ENCODE measurements at regions not wholly inside any gene's neighbourhood (a gene's known extent, or its start where the extent isn't known, plus 50 kb on each side); places are given as distances from the start of the nearest gene placed in this dataset.

DNA sequence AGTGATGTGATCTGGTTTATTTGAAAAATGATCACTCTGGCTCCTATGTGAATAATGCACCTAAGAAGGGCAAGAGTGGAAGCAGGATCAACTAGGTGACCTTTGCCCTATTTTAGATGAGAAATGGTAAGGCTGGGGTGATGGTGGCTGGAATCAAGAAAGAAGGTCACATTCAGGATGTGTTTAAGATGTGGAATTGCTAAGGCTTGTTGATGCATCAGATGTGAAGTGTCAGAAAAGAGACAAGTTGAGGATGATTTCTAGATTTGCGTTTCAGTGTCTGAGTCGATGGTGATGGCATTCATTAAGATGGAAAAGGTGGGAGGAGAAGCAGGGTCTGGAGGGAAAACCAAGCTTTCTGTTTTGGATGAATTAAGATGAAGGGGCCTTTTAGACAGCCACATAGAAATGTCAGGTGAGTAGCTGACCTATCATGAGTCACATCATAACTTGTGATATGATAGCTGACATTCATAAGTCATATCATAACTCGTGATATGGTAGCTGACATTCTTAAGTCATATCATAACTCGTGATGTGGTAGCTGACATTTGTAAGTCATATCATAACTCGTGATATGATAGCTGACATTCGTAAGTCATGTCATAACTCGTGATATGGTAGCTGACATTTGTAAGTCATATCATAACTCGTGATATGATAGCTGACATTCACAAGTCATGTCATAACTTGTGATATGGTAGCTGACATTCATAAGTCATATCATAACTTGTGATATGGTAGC, 101.2 kb upstream of the SEC11C start:
- peak; percentile 39 for DNase-seq

GRCh38 chr18:59039040-59039320, 100.7 kb upstream of the SEC11C start:
- peak; percentile 17 for DNase-seq

DNA sequence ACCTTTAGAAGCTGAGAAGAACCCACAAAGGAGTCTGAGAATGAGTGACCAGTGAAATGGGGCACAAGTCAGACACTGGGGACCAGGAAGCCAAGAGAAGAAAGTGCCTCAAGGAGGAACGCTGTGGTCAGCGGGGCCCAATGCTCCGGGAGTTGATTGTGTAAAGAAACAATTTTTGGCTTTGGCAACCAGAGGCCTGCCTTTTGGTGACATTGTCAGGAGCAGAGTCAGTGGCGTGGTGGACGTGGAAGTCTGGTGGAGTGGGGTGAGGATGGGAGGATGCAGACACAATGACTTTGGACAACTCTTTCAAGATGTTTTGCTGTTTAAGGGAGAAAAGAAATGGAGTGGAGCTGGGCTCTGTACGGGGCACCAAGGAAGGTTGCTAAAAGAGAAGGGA, 100.2 kb upstream of the SEC11C start:
- DNase-seq: no peak

DNA sequence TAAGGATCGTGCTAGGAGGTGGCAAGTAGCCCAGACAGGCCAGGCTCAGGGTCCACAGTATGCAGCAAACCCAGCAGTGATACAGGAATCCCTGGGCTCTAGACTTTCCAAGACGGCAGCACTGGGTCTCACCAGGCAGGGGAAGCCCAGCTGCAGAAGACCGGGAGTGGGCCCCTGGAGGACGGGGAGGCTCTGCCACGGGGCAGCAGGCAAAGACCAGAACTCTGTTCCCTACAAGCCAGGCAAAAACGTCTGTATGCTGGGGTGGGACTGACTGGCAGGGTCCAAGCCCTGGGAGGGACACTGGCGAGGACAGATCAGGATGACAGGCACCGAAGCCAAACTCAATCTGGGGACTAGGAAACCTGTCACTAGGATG, 98.9 kb upstream of the SEC11C start:
- DNase-seq: no peak

DNA sequence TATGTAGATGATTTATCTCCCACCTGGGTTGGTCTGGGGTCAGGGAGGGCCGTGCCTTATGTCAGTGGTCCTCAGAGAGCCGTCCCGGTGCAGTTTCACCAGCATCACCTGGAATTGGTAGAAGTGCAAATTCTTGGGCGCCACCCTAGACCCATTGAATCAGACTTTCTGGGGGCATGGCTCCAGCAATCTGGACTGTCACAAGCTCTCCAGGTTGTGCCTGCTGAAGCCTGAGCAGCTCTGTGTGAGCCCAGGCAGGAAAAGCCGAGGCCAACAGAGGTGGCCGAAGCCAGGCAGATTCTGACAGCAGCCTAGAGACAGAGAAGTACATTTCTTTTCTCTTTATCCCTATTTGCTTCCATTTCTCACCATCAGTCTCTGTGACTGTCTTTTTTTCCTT, 98.4 kb upstream of the SEC11C start:
- no peak for DNase-seq

GRCh38 chr18:59041819-59042815, 97.6 kb upstream of the SEC11C start:
- no peak for DNase-seq

DNA sequence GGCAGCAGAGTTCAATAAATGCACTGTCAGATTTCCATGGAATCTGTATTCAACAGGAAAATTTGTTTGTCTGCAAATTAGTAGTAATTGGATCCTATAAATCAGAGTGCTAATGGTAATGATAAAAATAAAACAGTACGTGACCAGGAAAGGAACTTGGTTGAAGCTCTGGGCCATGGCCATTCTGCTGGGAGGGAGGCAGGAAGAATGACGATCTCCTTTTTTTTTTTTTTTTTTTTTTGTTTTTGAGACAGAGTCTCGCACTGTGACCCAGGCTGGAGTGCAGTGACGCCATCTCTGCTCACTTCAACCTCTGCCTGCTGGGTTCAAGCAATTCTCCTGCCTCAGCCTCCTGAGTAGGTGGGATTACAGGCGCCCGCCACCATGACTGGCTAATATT, 94.8 kb upstream of the SEC11C start:
- DNase-seq: no peak

GRCh38 chr18:59047321-59048047, 92.2 kb upstream of the SEC11C start:
- no peak for DNase-seq

DNA sequence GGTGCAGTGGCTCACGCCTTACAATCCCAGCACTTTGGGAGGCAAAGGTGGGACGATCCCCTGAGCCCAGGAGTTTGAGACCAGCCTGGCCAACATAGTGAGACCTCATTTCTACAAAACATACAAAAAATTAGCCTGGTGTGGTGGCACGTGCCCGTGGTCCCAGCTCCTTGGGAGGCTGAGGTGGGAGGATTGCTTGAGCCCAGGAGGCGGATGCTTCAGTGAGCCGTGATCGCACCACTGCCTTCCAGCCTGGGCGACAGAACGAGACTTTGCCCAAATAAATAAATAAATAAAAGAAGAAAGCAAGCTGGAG, 91.7 kb upstream of the SEC11C start:
- no peak for DNase-seq

DNA sequence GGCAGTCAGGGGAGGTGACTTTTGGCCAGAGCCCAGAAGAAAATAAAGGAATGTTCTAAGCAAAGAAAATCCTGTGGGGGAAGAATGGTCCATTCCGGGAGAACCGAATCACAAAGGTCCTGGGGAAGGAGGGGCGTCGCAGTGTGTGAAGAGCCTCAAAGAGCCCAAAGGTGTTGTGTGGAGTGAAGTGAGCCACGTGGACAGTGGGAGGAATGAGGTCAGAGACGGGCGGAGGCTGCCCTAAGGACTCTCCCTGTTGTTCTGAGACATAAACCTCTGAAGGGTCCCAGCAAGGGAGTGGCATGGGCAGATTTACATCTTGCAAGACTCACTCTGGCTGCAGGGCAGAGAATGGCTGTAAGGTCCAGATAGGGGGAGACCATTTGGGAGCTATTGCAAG, 91.3 kb upstream of the SEC11C start:
- no peak for DNase-seq

DNA sequence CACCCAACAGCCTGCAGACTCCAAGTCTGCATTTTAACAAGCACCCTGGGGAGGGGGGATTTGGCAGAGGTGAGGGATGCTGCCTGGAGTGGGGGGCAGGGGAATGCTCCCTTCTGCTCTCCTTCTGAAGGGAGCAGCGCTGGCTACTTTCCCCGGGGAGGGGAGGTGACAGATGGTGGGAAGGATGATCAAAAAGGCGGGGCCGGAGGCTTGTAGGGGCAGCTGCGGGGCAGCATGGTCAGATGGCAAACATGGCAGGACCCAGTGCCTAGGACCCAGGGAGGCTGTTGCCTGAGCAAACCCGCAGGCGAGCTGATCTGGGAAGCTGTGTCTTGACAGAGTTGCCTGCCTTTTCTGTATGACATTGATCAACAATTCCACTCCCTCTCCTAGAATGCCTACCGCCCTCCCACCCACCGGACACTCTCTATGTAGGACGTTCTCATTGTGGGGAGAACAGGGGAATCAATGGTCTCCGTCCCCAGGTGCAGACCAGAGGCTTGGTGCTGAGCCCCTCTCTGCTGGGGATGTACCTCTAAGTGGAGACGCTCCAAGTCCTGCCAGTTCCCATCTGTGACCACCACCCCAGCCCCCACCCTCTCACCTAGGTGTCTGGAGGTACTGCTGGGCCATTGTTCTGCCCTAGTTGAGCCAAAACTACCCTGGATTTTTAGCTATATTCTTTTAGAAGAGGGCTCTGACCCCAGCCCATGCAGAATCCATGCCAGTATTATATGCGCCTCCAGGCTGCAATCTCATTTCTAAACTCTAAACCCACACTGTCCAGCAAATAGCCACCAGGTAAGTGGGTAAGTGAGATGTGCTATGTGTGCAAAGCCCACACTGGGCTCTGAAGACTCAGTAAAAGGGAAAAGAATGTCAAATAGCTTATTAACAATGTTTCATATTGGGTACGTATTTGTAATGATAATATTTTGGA, 89.7 kb upstream of the SEC11C start:
- DNase-seq: no peak

GRCh38 chr18:59050661-59051057, 89.0 kb upstream of the SEC11C start:
- DNase-seq: no peak

DNA sequence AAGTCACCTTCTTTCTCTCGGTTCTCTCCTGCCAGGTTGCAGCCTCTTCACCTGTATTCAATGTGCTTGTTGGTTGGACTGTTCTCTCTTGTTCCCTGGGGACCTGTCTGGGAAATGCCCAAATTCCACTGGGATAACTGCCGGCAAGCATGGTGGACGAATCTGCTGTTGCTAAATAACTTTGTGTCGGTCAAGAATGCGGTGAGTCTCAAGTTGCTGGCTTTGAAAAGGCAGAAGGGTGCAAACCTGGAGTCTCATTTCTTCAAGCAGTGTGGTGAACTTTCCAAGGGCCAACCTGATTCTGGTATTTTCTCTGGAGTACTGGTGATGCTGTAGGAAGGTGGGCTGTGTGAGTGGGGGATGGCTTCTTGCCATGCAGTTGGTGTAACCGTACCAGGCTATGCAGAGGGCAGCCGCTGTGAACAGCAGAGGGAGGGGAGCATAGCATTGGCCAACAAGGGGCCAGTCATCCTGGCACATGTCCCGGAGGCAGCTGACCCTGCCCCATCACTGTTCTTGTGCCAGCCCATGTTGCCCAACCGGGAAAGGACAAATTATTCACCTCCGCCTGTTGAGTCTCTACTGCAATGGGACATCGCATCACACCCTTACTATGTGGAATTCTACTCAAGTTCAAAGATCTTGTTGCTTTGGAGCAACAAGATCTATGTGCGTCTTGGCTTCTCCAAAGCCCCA, 88.1 kb upstream of the SEC11C start:
- no peak for DNase-seq

GRCh38 chr18:59052965-59053820, 86.5 kb upstream of the SEC11C start:
- no peak for DNase-seq

- no peak for DNase-seq
These were observed 85.0 kb upstream of the SEC11C start for GRCh38 chr18:59054496-59055287.

- no peak for DNase-seq
These were observed 84.2 kb upstream of the SEC11C start for GRCh38 chr18:59055345-59056032.

DNA sequence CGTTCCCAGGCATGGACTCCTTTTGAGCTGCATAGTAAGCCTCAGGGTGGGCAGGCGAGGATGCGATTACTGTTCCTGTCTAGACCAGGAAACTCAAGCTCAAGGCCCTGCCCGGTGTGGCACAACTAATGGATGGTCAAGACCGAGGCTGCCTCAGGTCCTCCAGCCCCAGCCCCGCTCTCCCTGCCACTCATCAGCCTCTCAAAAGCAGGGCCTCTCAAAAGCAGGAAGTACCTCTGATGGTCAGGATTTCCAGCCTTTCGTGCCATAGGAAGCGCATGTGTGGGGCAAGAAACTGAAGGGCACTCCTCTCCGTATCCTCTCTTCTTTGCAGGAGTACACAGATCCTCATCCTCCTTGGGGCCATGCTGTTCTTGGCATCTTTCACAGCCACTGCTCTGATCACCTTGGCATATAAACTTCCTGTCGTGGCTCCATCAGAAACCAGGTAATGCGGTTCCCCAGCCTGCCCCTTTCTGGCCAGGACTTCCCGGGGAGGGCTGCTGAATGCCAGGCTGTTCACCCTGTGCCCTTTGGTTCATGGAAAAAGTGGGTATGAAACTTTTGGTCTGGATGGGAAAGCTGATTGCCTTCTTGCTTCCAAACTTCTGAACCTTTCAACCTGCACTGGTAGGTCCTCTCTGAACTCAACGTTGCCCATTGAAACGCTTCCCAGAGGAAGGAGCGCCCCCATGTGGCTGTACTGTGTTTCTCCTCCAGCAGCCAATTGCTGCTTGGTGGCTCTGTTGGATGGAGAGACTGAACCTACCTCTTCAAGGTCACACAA, 82.8 kb upstream of the SEC11C start:
- DNase-seq: peak; percentile 73

DNA sequence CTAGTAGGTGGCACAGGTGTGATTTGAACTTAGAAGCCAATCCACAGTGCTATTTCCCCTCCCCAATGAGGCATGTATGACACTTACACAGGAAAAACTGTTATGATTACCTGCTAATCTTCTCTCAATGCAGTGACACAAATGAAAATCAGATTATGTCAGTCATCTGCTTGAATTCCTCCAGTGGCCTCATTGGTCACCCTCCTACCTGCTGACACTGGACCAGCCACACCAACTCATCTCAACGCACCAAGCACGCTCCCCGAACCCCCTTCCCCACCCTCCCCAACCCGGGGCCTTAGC, 82.2 kb upstream of the SEC11C start:
- DNase-seq: no peak

DNA sequence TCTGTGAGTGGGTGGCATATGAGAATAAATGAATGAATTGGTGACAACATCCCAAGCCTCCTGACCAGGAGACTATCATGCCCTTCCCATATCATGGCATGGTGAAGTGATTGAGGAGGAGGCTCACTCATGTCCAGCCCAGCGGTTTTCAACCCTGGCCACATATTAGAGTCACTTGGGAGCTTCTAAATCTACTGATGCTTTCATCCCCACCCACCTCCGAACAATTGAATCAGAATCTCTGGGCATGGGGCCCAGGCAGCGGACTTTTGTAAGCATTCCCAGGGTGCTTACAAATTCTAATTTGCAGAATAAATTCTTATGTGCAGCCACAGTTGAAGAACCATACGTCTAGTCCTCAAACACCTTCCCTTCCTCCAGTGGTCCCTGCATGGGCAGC, 81.7 kb upstream of the SEC11C start:
- DNase-seq: no peak

Data from activated CD4-positive, alpha-beta T cell treated with anti-CD3 and anti-CD28 coated beads, Interleukin-10, Interleukin-2, amounts not matched to agents 100 ng/mL and 50 ng/mL, durations not matched to agents 16 hours and 8 hours (primary cell).